ENCODE measurements at regions not wholly inside any gene's neighbourhood (a gene's known extent, or its start where the extent isn't known, plus 50 kb on each side); places are given as distances from the start of the nearest gene placed in this dataset.
A peak's percentile ranks its signal among the peaks of the same experiment; 100 is the strongest.

GRCh38 chr9:7936163-7936562 lies 136.6 kb upstream of the DMAC1 start:
- DNase-seq (ENCODE audit: low spot score, unreplicated experiment): no peak
- H3K9me3 Mint-ChIP-seq (ENCODE audit: low read depth): peaks cover 15% of the 10 kb centered on the region
- H3K36me3 Mint-ChIP-seq (ENCODE audit: insufficient read depth): peaks cover 4% of the 10 kb centered on the region
- H3K27ac Mint-ChIP-seq: peak overlapping the region; percentile 10
- H3K4me1 Mint-ChIP-seq (ENCODE audit: low read depth): no peaks in the 10 kb centered on the region
- H3K4me3 Mint-ChIP-seq (ENCODE audit: low read depth): no peak overlapping the region
- TF ChIP-seq CTCF (IDR thresholded peaks at IDR 0.05; ENCODE audit: unreplicated experiment): no peak
- H3K27me3 Mint-ChIP-seq: no peaks in the 10 kb centered on the region

GRCh38 chr9:7935681-7936080 lies 136.1 kb upstream of the DMAC1 start:
- Mint-ChIP-seq H3K27me3 (no peaks in the 10 kb centered on the region), H3K36me3 (ENCODE audit: insufficient read depth) (peaks cover 4% of the 10 kb centered on the region), H3K27ac (peak overlapping the region; percentile 10), H3K4me3 (ENCODE audit: low read depth) (no peak overlapping the region), H3K4me1 (ENCODE audit: low read depth) (peaks cover 1% of the 10 kb centered on the region), H3K9me3 (ENCODE audit: low read depth) (peaks cover 13% of the 10 kb centered on the region)
- DNase-seq (ENCODE audit: low spot score, unreplicated experiment): no peak
- TF ChIP-seq CTCF (IDR thresholded peaks at IDR 0.05; ENCODE audit: unreplicated experiment): no peak

DNA sequence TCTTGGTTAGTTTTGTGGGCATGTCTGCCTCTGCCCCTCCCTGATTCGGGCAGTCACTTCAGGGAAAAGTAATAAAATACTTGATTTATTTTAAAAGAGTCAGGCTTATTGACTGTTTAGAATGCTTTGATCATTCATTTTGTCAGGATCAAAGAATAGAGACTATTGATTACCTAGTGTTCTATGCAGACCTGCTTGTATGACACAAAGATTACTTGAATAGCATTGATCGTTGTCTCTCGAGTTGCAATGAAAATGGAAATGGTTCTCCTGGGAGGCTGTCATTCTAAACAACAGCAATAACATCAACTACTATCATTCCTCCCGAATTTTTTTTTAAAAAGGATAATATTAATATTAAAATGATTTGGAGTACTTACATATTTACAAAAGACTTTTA lies 133.2 kb upstream of the DMAC1 start:
- no peaks in the 10 kb centered on the region for H3K27me3 Mint-ChIP-seq
- no peak for TF ChIP-seq CTCF (IDR thresholded peaks at IDR 0.05; ENCODE audit: unreplicated experiment)
- H3K36me3 Mint-ChIP-seq (ENCODE audit: insufficient read depth): no peaks in the 10 kb centered on the region
- H3K4me1 Mint-ChIP-seq (ENCODE audit: low read depth): peaks cover 1% of the 10 kb centered on the region
- H3K27ac Mint-ChIP-seq: no peak overlapping the region
- DNase-seq (ENCODE audit: low spot score, unreplicated experiment): no peak
- H3K9me3 Mint-ChIP-seq (ENCODE audit: low read depth): no peaks in the 10 kb centered on the region
- no peak overlapping the region for H3K4me3 Mint-ChIP-seq (ENCODE audit: low read depth)

DNA sequence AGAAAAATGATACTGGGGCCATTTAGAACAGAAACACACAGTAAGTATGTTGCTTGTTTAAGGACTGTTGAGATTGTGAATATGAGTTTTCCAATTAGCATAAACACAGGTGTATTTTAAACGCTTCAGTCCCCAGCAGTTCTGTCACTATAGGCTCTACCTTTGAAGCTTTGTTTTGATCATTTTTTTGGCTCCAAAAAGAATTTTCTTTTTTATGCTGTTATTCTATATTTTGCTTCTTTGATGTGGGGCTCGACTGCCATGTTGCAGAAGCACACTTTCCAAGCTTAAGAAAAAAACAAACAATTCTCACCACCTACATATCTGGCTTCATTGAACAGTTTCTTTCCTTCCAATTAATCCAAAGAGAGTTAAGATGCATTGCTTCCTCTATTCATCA lies 131.0 kb upstream of the DMAC1 start:
- Mint-ChIP-seq H3K9me3 (ENCODE audit: low read depth) (no peaks in the 10 kb centered on the region), H3K4me1 (ENCODE audit: low read depth) (peaks cover 1% of the 10 kb centered on the region), H3K27me3 (no peaks in the 10 kb centered on the region), H3K4me3 (ENCODE audit: low read depth) (no peak overlapping the region), H3K36me3 (ENCODE audit: insufficient read depth) (no peaks in the 10 kb centered on the region), H3K27ac (no peak overlapping the region)
- no peak for TF ChIP-seq CTCF (IDR thresholded peaks at IDR 0.05; ENCODE audit: unreplicated experiment)
- DNase-seq (ENCODE audit: low spot score, unreplicated experiment): no peak

DNA sequence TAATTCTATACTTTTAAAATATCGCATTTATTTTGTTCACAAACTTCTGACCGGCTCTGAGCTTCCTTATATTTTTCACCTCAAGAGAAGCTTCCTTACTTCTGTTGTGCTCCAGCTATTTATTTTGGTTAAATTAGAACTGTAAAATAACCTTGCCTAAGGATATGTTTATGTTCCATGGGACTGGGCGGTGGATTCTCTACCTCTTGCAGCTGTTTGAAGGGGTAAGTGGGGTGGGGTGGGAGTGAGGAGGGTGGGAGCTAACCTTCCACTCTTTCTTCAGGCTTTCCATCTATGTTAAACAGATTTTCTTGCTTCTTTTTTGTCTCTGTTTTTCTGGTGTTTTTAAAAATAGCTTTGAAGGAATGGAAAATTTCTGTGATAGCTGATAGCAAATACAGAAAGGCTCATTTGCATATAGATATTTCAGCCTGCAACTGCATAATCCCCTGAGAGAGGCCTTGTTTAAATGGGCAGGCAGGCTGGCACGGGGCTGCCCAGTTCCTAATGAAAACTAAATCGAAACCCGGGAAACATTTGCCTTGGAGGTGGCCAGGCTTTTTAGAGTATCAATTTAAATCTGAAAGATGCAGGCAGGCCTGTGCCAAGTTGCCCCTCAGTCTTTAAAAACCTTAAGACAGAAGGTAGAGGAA lies 122.1 kb upstream of the DMAC1 start:
- DNase-seq (ENCODE audit: low spot score, unreplicated experiment): no peak
- Mint-ChIP-seq H3K27me3 (no peaks in the 10 kb centered on the region), H3K4me3 (ENCODE audit: low read depth) (no peak overlapping the region), H3K27ac (no peak overlapping the region), H3K9me3 (ENCODE audit: low read depth) (no peaks in the 10 kb centered on the region), H3K4me1 (ENCODE audit: low read depth) (peaks cover 41% of the 10 kb centered on the region), H3K36me3 (ENCODE audit: insufficient read depth) (no peaks in the 10 kb centered on the region)
- no peak for TF ChIP-seq CTCF (IDR thresholded peaks at IDR 0.05; ENCODE audit: unreplicated experiment)

All from progenitor cell of endocrine pancreas (in vitro differentiated cells).